DOHH2 (cell line): ENCODE measurements at regions not wholly inside any gene's neighbourhood (a gene's known extent, or its start where the extent isn't known, plus 50 kb on each side); places are given as distances from the start of the nearest gene placed in this dataset.

Experiments used
- H3F3A ChIP-seq: fragments of 200-600 bp; sonication (generic), shearing (Covaris generic); 2 replicates; pipeline ENCODE4 v1.6.0; 2016; ENCODE audit warnings: antibody characterized with exemption, mild to moderate bottlenecking; ENCODE audit not compliant: control insufficient read depth, insufficient read depth
- H3K27ac ChIP-seq: fragments of 200-600 bp; sonication (generic); 2 replicates; pipeline ENCODE4 v1.5.1; 2014; ENCODE audit warnings: low read depth, mild to moderate bottlenecking, low read length, moderate library complexity
- H3K27me3 ChIP-seq: fragments of 200-600 bp; sonication (generic); 2 replicates; pipeline ENCODE4 v1.6.1; 2014; ENCODE audit warnings: mild to moderate bottlenecking, low read length, mixed read lengths; ENCODE audit not compliant: control insufficient read depth
- H3K36me3 ChIP-seq: fragments of 200-600 bp; sonication (generic); 2 replicates; pipeline ENCODE4 v1.6.1; 2014; ENCODE audit warnings: mild to moderate bottlenecking, low read length, moderate library complexity, mixed read lengths; ENCODE audit not compliant: control insufficient read depth
- H3K4me1 ChIP-seq: fragments of 200-600 bp; sonication (generic); 2 replicates; pipeline ENCODE4 v1.6.1; 2014; ENCODE audit warnings: mild to moderate bottlenecking, low read length, mixed read lengths; ENCODE audit not compliant: control insufficient read depth
- H3K4me2 ChIP-seq: fragments of 200-600 bp; sonication (generic); 2 replicates; pipeline ENCODE4 v1.6.0; 2014; ENCODE audit warnings: mild to moderate bottlenecking, low read length, moderate library complexity
- H3K4me3 ChIP-seq: fragments of 200-600 bp; sonication (generic); 2 replicates; pipeline ENCODE4 v1.5.1; 2014; ENCODE audit warnings: mild to moderate bottlenecking, low read length, mixed read lengths
- H3K79me2 ChIP-seq: fragments of 200-600 bp; sonication (generic); 2 replicates; pipeline ENCODE4 v1.6.1; 2014; ENCODE audit warnings: mild to moderate bottlenecking, low read length, mixed read lengths; ENCODE audit not compliant: control insufficient read depth
- H3K9me2 ChIP-seq: fragments of 200-600 bp; sonication (generic); replicated peaks from 2 replicates; pipeline ENCODE4 v1.6.1; 2014; ENCODE audit warnings: mild to moderate bottlenecking, low read length, mixed read lengths; ENCODE audit not compliant: control insufficient read depth
- H3K9me3 ChIP-seq: fragments of 200-600 bp; sonication (generic); 2 replicates; pipeline ENCODE4 v1.6.1; 2014; ENCODE audit warnings: antibody characterized with exemption, low read length, mixed read lengths; ENCODE audit not compliant: control insufficient read depth, insufficient read depth
- H4K20me1 ChIP-seq: fragments of 200-600 bp; sonication (generic); 2 replicates; pipeline ENCODE4 v1.6.0; 2014; ENCODE audit warnings: low read depth, mild to moderate bottlenecking, antibody characterized with exemption, low read length, moderate library complexity; ENCODE audit not compliant: control insufficient read depth, insufficient read depth
- CTCF ChIP-seq: fragments of 200-600 bp; sonication (generic); IDR thresholded peaks from one replicate; pipeline ENCODE4 v1.5.1; 2014; ENCODE audit warnings: antibody characterized with exemption, mild to moderate bottlenecking, low read depth, low read length; ENCODE audit not compliant: poor library complexity, severe bottlenecking
- EZH2phosphoT487 ChIP-seq: fragments of 200-600 bp; sonication (generic); IDR thresholded peaks from 2 replicates; pipeline ENCODE4 v1.6.1; 2017; ENCODE audit warnings: borderline replicate concordance, mild to moderate bottlenecking, antibody characterized with exemption, low read length, moderate library complexity, mixed read lengths

GRCh38 chr1:230549625-230550024 lies 92.7 kb upstream of the COG2 start:
- TF ChIP-seq CTCF (no peak), EZH2phosphoT487 (no peak)
- no peaks in the 10 kb centered on the region for H3K36me3 ChIP-seq
- no peaks in the 10 kb centered on the region for H3K9me3 ChIP-seq
- H3K27ac ChIP-seq: no peak overlapping the region
- H3F3A ChIP-seq: no peaks in the 10 kb centered on the region
- H3K4me2 ChIP-seq: no peak overlapping the region
- H4K20me1 ChIP-seq: no peaks in the 10 kb centered on the region
- H3K27me3 ChIP-seq: peaks cover 9% of the 10 kb centered on the region
- H3K4me3 ChIP-seq: no peak overlapping the region
- H3K79me2 ChIP-seq: no peaks in the 10 kb centered on the region
- H3K4me1 ChIP-seq: no peaks in the 10 kb centered on the region
- H3K9me2 ChIP-seq: no peaks in the 10 kb centered on the region

GRCh38 chr1:230548997-230549396 lies 93.3 kb upstream of the COG2 start:
- Histone ChIP-seq H3K4me1 (no peaks in the 10 kb centered on the region), H4K20me1 (no peaks in the 10 kb centered on the region), H3K9me2 (no peaks in the 10 kb centered on the region), H3K36me3 (no peaks in the 10 kb centered on the region), H3K4me3 (no peak overlapping the region), H3F3A (no peaks in the 10 kb centered on the region), H3K27ac (no peak overlapping the region), H3K27me3 (peaks cover 4% of the 10 kb centered on the region), H3K9me3 (no peaks in the 10 kb centered on the region), H3K79me2 (no peaks in the 10 kb centered on the region), H3K4me2 (no peak overlapping the region)
- no peak for TF ChIP-seq EZH2phosphoT487
- TF ChIP-seq CTCF: no peak

- TF ChIP-seq EZH2phosphoT487: no peak
- TF ChIP-seq CTCF: no peak
- Histone ChIP-seq H3K4me2 (no peak overlapping the region), H3F3A (no peaks in the 10 kb centered on the region), H3K9me3 (no peaks in the 10 kb centered on the region), H3K9me2 (no peaks in the 10 kb centered on the region), H3K4me3 (no peak overlapping the region), H3K4me1 (no peaks in the 10 kb centered on the region), H3K27ac (no peak overlapping the region), H3K79me2 (no peaks in the 10 kb centered on the region), H3K27me3 (no peaks in the 10 kb centered on the region; the same call in 1 of the 2 replicates), H3K36me3 (no peaks in the 10 kb centered on the region), H4K20me1 (no peaks in the 10 kb centered on the region)
Observed at GRCh38 chr1:230548357-230548756, 93.9 kb upstream of the COG2 start.

GRCh38 chr1:230545181-230545580 lies 97.1 kb upstream of the COG2 start:
- Histone ChIP-seq H3K27ac (no peak overlapping the region), H3K4me3 (no peak overlapping the region), H3K27me3 (no peaks in the 10 kb centered on the region; the same call in 1 of the 2 replicates), H3K36me3 (no peaks in the 10 kb centered on the region), H4K20me1 (no peaks in the 10 kb centered on the region), H3K9me2 (no peaks in the 10 kb centered on the region), H3K79me2 (no peaks in the 10 kb centered on the region), H3K4me2 (no peak overlapping the region), H3K4me1 (no peaks in the 10 kb centered on the region), H3F3A (no peaks in the 10 kb centered on the region), H3K9me3 (no peaks in the 10 kb centered on the region)
- TF ChIP-seq EZH2phosphoT487 (no peak), CTCF (no peak)
